AG09309 (cell line): ENCODE measurements at regions not wholly inside any gene's neighbourhood (a gene's known extent, or its start where the extent isn't known, plus 50 kb on each side); places are given as distances from the start of the nearest gene placed in this dataset.

Experiments used
- DNase-seq: peaks from one replicate; pipeline ENCODE4 v3.0.0-alpha.2; 2010; ENCODE audit warnings: low read depth
- H3K4me3 ChIP-seq: 2 replicates; pipeline ENCODE4 v1.5.1; 2011; ENCODE audit warnings: mild to moderate bottlenecking, low read depth, low read length, moderate library complexity; ENCODE audit not compliant: control insufficient read depth
- CTCF ChIP-seq: IDR thresholded peaks from 2 replicates; pipeline ENCODE4 v1.5.1; 2011; ENCODE audit warnings: mild to moderate bottlenecking, low read depth, low read length, inconsistent platforms; ENCODE audit not compliant: insufficient read depth, control insufficient read depth; ENCODE audit errors: missing control alignments

- no peak for TF ChIP-seq CTCF
- no peak overlapping the region for H3K4me3 ChIP-seq
- DNase-seq = no peak
Measured at GRCh38 chr1:88394958-88395357, 289.1 kb upstream of the PKN2 start.

- TF ChIP-seq CTCF = no peak
- no peak for DNase-seq
- no peak overlapping the region for H3K4me3 ChIP-seq
Measured at GRCh38 chr1:88398338-88398737, 285.7 kb upstream of the PKN2 start.

- no peak for TF ChIP-seq CTCF
- no peak for DNase-seq
- no peak overlapping the region for H3K4me3 ChIP-seq
Measured at GRCh38 chr1:88399690-88400089, 284.4 kb upstream of the PKN2 start.

- no peak overlapping the region for H3K4me3 ChIP-seq
- TF ChIP-seq CTCF = no peak
- no peak for DNase-seq
Measured at GRCh38 chr1:88401313-88401712, 282.8 kb upstream of the PKN2 start.

- no peak for TF ChIP-seq CTCF
- H3K4me3 ChIP-seq = no peak overlapping the region
- no peak for DNase-seq
Measured at GRCh38 chr1:88404582-88404981, 279.5 kb upstream of the PKN2 start.

GRCh38 chr1:88407248-88407647, 276.8 kb upstream of the PKN2 start:
- no peak for TF ChIP-seq CTCF
- DNase-seq = no peak
- no peak overlapping the region for H3K4me3 ChIP-seq

- no peak overlapping the region for H3K4me3 ChIP-seq
- DNase-seq = no peak
- TF ChIP-seq CTCF = no peak
Measured at GRCh38 chr1:88421997-88422396, 262.1 kb upstream of the PKN2 start.
